Mesendoderm (in vitro differentiated cells): ENCODE measurements at regions not wholly inside any gene's neighbourhood (a gene's known extent, or its start where the extent isn't known, plus 50 kb on each side); places are given as distances from the start of the nearest gene placed in this dataset.

Experiments
- DNase-seq: peaks from one replicate; pipeline ENCODE4 v3.0.0; 2013
- H2AK5ac ChIP-seq: 2 replicates; pipeline ENCODE4 v1.6.1; 2013; ENCODE audit warnings: low read length, inconsistent platforms
- H2BK120ac ChIP-seq: 2 replicates; pipeline ENCODE4 v1.6.1; 2013; ENCODE audit warnings: low read depth, mild to moderate bottlenecking, low read length, moderate library complexity, mixed read lengths
- H2BK15ac ChIP-seq: replicated peaks from 2 replicates; pipeline ENCODE4 v1.6.1; 2013; ENCODE audit warnings: low read depth, mild to moderate bottlenecking, moderate library complexity
- H2BK5ac ChIP-seq: 2 replicates; pipeline ENCODE4 v1.6.1; 2013; ENCODE audit warnings: low read length, inconsistent platforms
- H3K18ac ChIP-seq: 2 replicates; pipeline ENCODE4 v1.6.1; 2013; ENCODE audit warnings: mild to moderate bottlenecking, low read length, mixed read lengths
- H3K23ac ChIP-seq: one replicate; pipeline ENCODE4 v1.6.1; 2013; ENCODE audit warnings: low read length
- H3K27ac ChIP-seq: 2 replicates; pipeline ENCODE4 v1.5.1; 2013; ENCODE audit warnings: low read depth, mild to moderate bottlenecking, inconsistent platforms, low read length, moderate library complexity
- H3K27me3 ChIP-seq: 2 replicates; pipeline ENCODE4 v1.6.1; 2013; ENCODE audit warnings: low read length, control low read depth, mild to moderate bottlenecking, inconsistent platforms; ENCODE audit not compliant: insufficient read depth, poor library complexity
- H3K36me3 ChIP-seq: 2 replicates; pipeline ENCODE4 v1.6.1; 2013; ENCODE audit warnings: low read length, inconsistent platforms; ENCODE audit not compliant: control insufficient read depth, insufficient read depth
- H3K4ac ChIP-seq: one replicate; pipeline ENCODE4 v1.6.1; 2013; ENCODE audit warnings: low read depth, mild to moderate bottlenecking, low read length, moderate library complexity
- H3K4me1 ChIP-seq: 2 replicates; pipeline ENCODE4 v1.6.1; 2013; ENCODE audit warnings: low read depth, low read length, inconsistent platforms; ENCODE audit not compliant: control insufficient read depth
- H3K4me2 ChIP-seq: 2 replicates; pipeline ENCODE4 v1.6.1; 2013; ENCODE audit warnings: low read length
- H3K4me3 ChIP-seq: 2 replicates; pipeline ENCODE4 v1.5.1; 2013; ENCODE audit warnings: mild to moderate bottlenecking, low read length
- H3K56ac ChIP-seq: one replicate; pipeline ENCODE4 v1.6.1; 2013; ENCODE audit warnings: low read length
- H3K79me1 ChIP-seq: 2 replicates; pipeline ENCODE4 v1.6.1; 2013; ENCODE audit warnings: low read length, inconsistent platforms
- H3K79me2 ChIP-seq: 2 replicates; pipeline ENCODE4 v1.6.1; 2013; ENCODE audit warnings: mild to moderate bottlenecking, low read length; ENCODE audit not compliant: control insufficient read depth, insufficient read depth
- H3K9ac ChIP-seq: 2 replicates; pipeline ENCODE4 v1.6.1; 2013; ENCODE audit warnings: low read length, inconsistent platforms
- H4K5ac ChIP-seq: one replicate; pipeline ENCODE4 v1.6.1; 2013; ENCODE audit warnings: low read length
- H4K8ac ChIP-seq: one replicate; pipeline ENCODE4 v1.6.1; 2013; ENCODE audit warnings: low read depth, mild to moderate bottlenecking, control low read depth, low read length, moderate library complexity
- WGBS: extraction: QIAGEN DNeasy Blood & Tissue Kit; methylation state at CpG from one replicate; pipeline ENCODE4 v1.1.7; 2013; ENCODE audit warnings: low lambda C conversion rate, missing lambda C conversion rate; ENCODE audit not compliant: insufficient coverage; ENCODE audit errors: extremely low coverage; 5-methylcytosine and 5-hydroxymethylcytosine counted together

DNA sequence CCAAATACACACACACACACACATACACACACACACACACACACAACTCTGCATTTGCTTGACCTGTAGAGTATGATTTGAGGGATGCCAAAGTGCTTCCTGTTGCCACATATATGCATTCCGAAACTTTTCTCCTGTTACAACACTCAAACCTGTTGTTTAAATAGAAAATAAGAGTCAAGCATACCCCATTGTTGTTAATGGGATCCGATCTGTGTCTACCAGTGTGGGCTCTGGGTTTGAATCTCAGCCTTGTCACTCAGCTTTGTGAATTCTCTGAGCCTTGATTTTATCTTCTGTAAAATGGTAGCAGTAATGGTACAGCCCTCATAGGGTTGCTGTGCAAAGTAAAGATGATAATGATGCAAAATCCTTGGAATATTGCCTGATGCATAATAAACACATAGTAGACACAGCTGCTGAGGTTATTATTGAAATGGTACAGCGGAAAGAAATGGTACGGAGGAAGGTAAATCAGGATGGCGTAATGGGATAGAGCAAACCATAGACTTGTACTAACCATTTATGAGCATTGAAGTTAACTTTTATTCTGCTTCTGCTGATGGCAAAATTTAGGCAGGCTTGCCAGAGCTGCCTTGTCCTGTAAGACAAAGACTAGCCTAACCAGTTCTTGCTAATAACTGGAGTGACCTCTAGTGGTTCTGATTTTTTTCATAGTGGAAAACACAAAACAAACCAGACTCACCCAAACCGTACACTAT is 113.5 kb upstream of the PHACTR1 start:
- H3K4me1 ChIP-seq = peaks cover 3% of the 10 kb centered on the region
- H4K5ac ChIP-seq = no peak overlapping the region
- no peak overlapping the region for H3K23ac ChIP-seq
- no peak overlapping the region for H3K9ac ChIP-seq
- H4K8ac ChIP-seq = no peak overlapping the region
- H3K4ac ChIP-seq = no peak overlapping the region
- no peak overlapping the region for H2AK5ac ChIP-seq
- H3K4me2 ChIP-seq = no peak overlapping the region
- DNase-seq = peak; percentile 66
- H3K27ac ChIP-seq = no peak overlapping the region
- H2BK15ac ChIP-seq = no peak overlapping the region
- H2BK5ac ChIP-seq = peak overlapping the region; percentile 28
- H3K4me3 ChIP-seq = no peak overlapping the region
- no CpG with 5 or more reads among the region's 6 CpGs for WGBS
- no peak overlapping the region for H3K56ac ChIP-seq
- H3K79me1 ChIP-seq = no peaks in the 10 kb centered on the region
- no peaks in the 10 kb centered on the region for H3K79me2 ChIP-seq
- H2BK120ac ChIP-seq = no peak overlapping the region
- H3K36me3 ChIP-seq = no peaks in the 10 kb centered on the region
- no peaks in the 10 kb centered on the region for H3K27me3 ChIP-seq
- H3K18ac ChIP-seq = no peak overlapping the region

DNA sequence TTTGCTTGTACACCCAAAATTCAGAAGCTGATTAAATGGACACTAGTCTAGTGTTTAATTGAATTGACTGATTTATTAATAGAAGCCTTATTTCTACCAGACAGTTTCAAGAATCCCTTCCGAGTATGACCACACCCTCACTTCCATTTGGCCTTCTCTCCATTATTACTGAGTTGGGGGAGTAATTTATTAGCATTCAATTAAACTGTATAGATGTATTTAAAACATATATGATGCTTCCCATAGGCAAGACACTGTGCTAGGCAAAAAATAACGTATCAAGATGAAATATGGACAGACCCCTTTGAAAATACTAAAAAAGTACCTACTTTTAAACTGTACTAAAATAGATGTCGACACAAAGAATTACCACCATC is 112.9 kb upstream of the PHACTR1 start:
- H3K79me1 ChIP-seq = no peaks in the 10 kb centered on the region
- H2BK120ac ChIP-seq = no peak overlapping the region
- no peak overlapping the region for H3K9ac ChIP-seq
- no peak overlapping the region for H2BK5ac ChIP-seq
- no peak overlapping the region for H3K4me2 ChIP-seq
- DNase-seq = no peak
- no peaks in the 10 kb centered on the region for H3K36me3 ChIP-seq
- H3K4ac ChIP-seq = no peak overlapping the region
- no peak overlapping the region for H3K27ac ChIP-seq
- H3K23ac ChIP-seq = no peak overlapping the region
- no peak overlapping the region for H3K18ac ChIP-seq
- H4K5ac ChIP-seq = no peak overlapping the region
- no peak overlapping the region for H3K4me3 ChIP-seq
- H2AK5ac ChIP-seq = no peak overlapping the region
- H4K8ac ChIP-seq = no peak overlapping the region
- H3K56ac ChIP-seq = no peak overlapping the region
- H3K4me1 ChIP-seq = peaks cover 6% of the 10 kb centered on the region
- no CpG with 5 or more reads among the region's 3 CpGs for WGBS
- H2BK15ac ChIP-seq = no peak overlapping the region
- no peaks in the 10 kb centered on the region for H3K79me2 ChIP-seq
- no peaks in the 10 kb centered on the region for H3K27me3 ChIP-seq

DNA sequence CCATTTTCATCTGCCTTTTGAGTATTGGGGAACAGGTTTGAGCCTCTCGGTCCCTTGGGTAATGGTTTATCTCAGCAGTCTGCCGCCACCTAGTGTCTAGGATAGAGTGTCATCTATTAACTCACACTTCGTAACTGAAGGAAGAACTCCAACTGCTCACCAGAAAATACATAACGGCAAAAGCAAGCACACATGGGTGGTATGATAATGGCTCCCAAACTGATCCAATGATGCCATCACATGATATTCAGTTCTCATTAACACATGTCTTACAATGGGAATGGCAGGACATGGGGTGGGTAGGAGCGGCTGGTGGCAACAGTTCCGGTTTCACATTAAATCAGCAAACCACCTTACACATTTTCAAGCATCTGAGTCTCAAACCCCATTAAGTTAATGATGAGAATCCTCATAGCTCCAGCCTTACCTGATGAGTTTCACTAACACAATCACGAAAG is 110.7 kb upstream of the PHACTR1 start:
- H2AK5ac ChIP-seq = no peak overlapping the region
- peaks cover 6% of the 10 kb centered on the region for H3K4me1 ChIP-seq
- H4K8ac ChIP-seq = no peak overlapping the region
- no peak overlapping the region for H3K9ac ChIP-seq
- no peak overlapping the region for H4K5ac ChIP-seq
- H3K27me3 ChIP-seq = no peaks in the 10 kb centered on the region
- no peaks in the 10 kb centered on the region for H3K36me3 ChIP-seq
- no peak overlapping the region for H3K4me3 ChIP-seq
- DNase-seq = peak; percentile 82
- H3K4ac ChIP-seq = no peak overlapping the region
- no peaks in the 10 kb centered on the region for H3K79me1 ChIP-seq
- WGBS = no CpG with 5 or more reads among the region's 7 CpGs
- no peak overlapping the region for H2BK120ac ChIP-seq
- no peak overlapping the region for H2BK15ac ChIP-seq
- no peak overlapping the region for H3K23ac ChIP-seq
- H3K79me2 ChIP-seq = no peaks in the 10 kb centered on the region
- H3K4me2 ChIP-seq = no peak overlapping the region
- H3K27ac ChIP-seq = no peak overlapping the region
- H2BK5ac ChIP-seq = no peak overlapping the region
- H3K18ac ChIP-seq = no peak overlapping the region
- H3K56ac ChIP-seq = no peak overlapping the region

DNA sequence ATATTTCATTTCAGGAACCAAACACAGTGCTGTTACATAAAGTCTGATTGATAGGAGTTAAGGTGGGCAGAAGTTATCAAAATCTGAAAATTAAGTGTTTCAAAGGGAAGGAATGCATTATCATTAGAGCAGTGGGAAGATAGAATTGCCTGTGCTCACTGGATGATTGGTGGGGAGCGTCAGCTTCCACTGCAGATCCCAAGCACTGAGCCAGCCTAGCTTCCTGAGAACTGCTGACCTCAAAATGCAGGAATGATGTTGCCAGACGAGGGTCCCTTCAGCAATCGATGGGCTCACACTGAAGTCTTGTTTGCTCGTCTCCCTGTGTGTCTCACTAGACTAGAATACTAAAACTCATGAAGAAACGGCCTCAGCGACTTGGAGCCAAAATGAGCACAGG is 110.0 kb upstream of the PHACTR1 start:
- H2AK5ac ChIP-seq = no peak overlapping the region

DNA sequence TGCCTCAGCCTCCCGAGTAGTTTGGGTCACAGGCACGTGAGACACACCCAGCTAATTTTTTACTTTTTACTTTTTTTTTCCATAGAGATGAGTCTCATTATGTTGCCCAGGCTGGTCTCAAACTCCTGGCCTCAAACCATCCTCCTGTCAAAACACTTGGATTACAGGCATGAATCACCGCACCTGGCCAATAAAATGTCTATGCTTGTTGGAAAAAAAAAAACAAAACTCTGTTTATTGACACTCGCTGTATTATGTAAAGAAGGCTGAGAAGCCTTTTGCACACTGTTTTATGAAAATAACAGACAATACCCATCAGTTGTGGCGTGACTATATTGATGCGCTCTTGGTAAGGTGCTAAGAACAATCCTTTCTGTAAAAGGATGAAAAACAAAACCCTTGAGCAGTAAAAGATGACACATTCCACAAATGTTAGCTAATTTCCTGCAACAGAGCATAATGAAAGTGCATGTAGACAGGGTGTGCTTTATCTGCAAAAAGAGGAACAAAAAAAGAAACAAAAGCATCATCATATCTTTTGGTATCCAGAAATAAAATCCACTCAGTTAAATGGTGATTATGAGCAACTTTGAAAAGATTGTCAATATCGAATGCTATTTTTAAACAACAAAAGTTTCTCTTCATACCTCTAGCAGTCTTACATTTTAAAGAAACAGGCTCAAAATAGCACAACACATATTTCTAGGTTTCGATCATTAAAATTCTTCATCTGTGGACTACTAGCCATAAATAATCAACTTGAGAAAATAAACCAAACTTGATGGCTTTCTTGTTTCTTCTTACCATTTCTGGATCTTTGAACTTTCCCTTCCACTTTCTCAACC is 108.3 kb upstream of the PHACTR1 start:
- no peak for DNase-seq
- no CpG with 5 or more reads among the region's 8 CpGs for WGBS
- H3K4me3 ChIP-seq = no peak overlapping the region

More for the DNA sequence above, 110.0 kb upstream of the PHACTR1 start:
- Histone ChIP-seq H2BK15ac (no peak overlapping the region), H3K27ac (peak overlapping the region; percentile 8), H3K23ac (no peak overlapping the region), H3K4me1 (peaks cover 6% of the 10 kb centered on the region), H3K4me3 (no peak overlapping the region), H3K79me2 (no peaks in the 10 kb centered on the region), H3K56ac (no peak overlapping the region), H3K36me3 (no peaks in the 10 kb centered on the region), H3K9ac (no peak overlapping the region), H2BK5ac (no peak overlapping the region), H2BK120ac (no peak overlapping the region), H3K27me3 (no peaks in the 10 kb centered on the region), H4K8ac (no peak overlapping the region), H3K18ac (no peak overlapping the region), H3K4me2 (no peak overlapping the region), H3K4ac (no peak overlapping the region), H4K5ac (no peak overlapping the region), H3K79me1 (no peaks in the 10 kb centered on the region)
- no CpG with 5 or more reads among the region's 6 CpGs for WGBS
- peak; percentile 63 for DNase-seq

More for the DNA sequence above, 108.3 kb upstream of the PHACTR1 start:
- no peak overlapping the region for H2BK5ac ChIP-seq
- H3K4ac ChIP-seq = no peak overlapping the region
- H2BK15ac ChIP-seq = no peak overlapping the region
- H3K27ac ChIP-seq = no peak overlapping the region
- no peak overlapping the region for H4K5ac ChIP-seq
- no peak overlapping the region for H2AK5ac ChIP-seq
- no peak overlapping the region for H3K9ac ChIP-seq
- no peaks in the 10 kb centered on the region for H3K79me2 ChIP-seq
- no peak overlapping the region for H3K23ac ChIP-seq
- no peaks in the 10 kb centered on the region for H3K36me3 ChIP-seq
- H4K8ac ChIP-seq = no peak overlapping the region
- H3K4me1 ChIP-seq = peaks cover 3% of the 10 kb centered on the region
- no peak overlapping the region for H3K4me2 ChIP-seq
- H3K18ac ChIP-seq = no peak overlapping the region
- no peak overlapping the region for H2BK120ac ChIP-seq
- no peaks in the 10 kb centered on the region for H3K27me3 ChIP-seq
- peak overlapping the region; percentile 22 for H3K56ac ChIP-seq
- no peaks in the 10 kb centered on the region for H3K79me1 ChIP-seq
